Nephron progenitor cell (in vitro differentiated cells): ENCODE measurements at regions not wholly inside any gene's neighbourhood (a gene's known extent, or its start where the extent isn't known, plus 50 kb on each side); places are given as distances from the start of the nearest gene placed in this dataset.

ENCODE experiments used
- DNase-seq: peaks from one replicate; pipeline ENCODE4 v3.0.0; 2021
- H3K27ac Mint-ChIP-seq: 2 replicates; pipeline ENCODE4 v1.8.0; 2021; ENCODE audit warnings: mild to moderate bottlenecking, moderate library complexity, mixed read lengths
- H3K27me3 Mint-ChIP-seq: 2 replicates; pipeline ENCODE4 v1.8.0; 2021; ENCODE audit warnings: mild to moderate bottlenecking, low read depth, mixed read lengths; ENCODE audit not compliant: poor library complexity
- H3K36me3 Mint-ChIP-seq: 2 replicates; pipeline ENCODE4 v1.8.0; 2021; ENCODE audit warnings: low read depth, mixed read lengths
- H3K4me1 Mint-ChIP-seq: 2 replicates; pipeline ENCODE4 v1.8.0; 2021; ENCODE audit warnings: mixed read lengths
- H3K4me3 Mint-ChIP-seq: 2 replicates; pipeline ENCODE4 v1.8.0; 2021; ENCODE audit warnings: mild to moderate bottlenecking, moderate library complexity, mixed read lengths
- H3K9me3 Mint-ChIP-seq: 2 replicates; pipeline ENCODE4 v1.8.0; 2021; ENCODE audit warnings: mild to moderate bottlenecking, moderate library complexity, mixed read lengths
- TF ChIP-seq, protein P1 (sequence below): fragments of 200-600 bp; sonication (generic); IDR thresholded peaks from 2 replicates; pipeline ENCODE4 v1.5.0; 2021; ENCODE audit warnings: antibody characterized with exemption

DNA sequence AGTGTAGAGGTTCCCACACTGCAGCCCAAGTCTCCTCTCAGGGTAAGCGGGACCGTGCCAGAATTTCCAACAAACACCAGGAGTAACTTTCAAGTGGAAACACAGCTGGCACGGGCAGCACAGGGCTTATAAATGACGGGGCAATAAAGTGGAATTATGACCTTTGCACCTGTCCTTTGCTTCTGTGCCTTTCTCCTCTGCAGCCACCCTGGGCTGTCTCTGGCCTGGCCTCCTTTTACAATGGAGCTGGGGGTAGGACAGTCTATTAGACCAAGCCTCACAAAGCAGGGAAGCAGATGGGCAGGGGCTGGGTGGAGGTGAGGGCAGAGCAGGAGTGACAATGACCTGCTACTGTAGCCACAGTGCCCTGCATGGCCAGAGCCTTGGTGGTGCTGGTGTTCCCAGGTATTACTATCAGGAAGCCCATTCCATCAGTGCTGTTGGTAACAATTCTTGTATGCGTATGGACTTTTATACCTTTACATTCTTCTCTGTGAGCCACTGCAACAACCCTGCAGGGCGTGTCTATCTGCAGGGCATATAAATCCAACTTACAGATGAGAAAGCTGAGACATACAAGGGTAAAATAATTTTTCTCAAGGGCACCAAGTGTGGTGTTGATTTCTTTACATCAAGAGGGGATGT is 387.8 kb downstream of the CTTN start:
- Mint-ChIP-seq H3K4me3 (no peak overlapping the region), H3K9me3 (peaks cover 2% of the 10 kb centered on the region), H3K27ac (no peak overlapping the region), H3K36me3 (no peaks in the 10 kb centered on the region), H3K4me1 (peaks cover 7% of the 10 kb centered on the region), H3K27me3 (no peaks in the 10 kb centered on the region)
- TF ChIP-seq, protein P1, sequence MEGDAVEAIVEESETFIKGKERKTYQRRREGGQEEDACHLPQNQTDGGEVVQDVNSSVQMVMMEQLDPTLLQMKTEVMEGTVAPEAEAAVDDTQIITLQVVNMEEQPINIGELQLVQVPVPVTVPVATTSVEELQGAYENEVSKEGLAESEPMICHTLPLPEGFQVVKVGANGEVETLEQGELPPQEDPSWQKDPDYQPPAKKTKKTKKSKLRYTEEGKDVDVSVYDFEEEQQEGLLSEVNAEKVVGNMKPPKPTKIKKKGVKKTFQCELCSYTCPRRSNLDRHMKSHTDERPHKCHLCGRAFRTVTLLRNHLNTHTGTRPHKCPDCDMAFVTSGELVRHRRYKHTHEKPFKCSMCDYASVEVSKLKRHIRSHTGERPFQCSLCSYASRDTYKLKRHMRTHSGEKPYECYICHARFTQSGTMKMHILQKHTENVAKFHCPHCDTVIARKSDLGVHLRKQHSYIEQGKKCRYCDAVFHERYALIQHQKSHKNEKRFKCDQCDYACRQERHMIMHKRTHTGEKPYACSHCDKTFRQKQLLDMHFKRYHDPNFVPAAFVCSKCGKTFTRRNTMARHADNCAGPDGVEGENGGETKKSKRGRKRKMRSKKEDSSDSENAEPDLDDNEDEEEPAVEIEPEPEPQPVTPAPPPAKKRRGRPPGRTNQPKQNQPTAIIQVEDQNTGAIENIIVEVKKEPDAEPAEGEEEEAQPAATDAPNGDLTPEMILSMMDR = no peak
- no peak for DNase-seq

DNA sequence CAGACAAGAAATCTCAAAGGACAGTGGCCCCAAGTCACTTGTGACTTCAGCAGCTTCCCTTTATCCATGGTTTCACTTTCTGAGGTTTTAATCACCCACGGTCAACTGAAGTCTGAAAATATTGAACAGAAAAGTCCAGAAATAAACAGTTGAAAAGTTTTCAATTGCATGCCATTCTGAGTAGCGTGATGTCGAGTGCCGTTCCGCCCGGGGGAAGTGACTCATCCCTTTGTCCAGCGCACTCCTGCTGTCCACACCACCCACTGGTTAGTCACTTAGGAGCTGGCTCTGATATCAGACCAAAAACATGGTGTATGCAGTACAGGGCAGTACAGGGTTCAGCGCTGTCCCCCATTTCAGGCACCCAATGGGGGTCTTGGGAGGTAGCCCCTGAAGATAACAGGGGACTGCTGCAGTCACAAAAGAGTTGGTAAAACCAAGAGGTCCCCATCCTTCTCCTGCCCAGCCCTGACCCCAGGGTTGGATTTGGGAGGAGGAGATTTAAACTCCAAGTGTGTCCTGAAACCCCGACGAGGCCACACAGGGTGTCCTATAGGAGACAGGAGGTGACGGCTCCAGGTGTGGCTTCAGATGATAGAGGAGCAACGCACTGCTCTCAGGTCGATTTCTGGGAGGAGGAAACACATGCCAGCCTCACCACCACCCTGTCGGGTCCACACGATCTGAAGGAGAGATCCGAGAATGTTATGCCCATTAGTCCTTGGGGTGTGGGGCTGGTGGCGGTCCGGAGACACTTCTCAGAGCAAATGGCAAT is 390.1 kb downstream of the CTTN start:
- H3K4me1 Mint-ChIP-seq = peaks cover 1% of the 10 kb centered on the region
- H3K27me3 Mint-ChIP-seq = peaks cover 11% of the 10 kb centered on the region
- TF ChIP-seq, protein P1 = no peak
- peaks cover 3% of the 10 kb centered on the region for H3K36me3 Mint-ChIP-seq
- no peak for DNase-seq
- no peak overlapping the region for H3K4me3 Mint-ChIP-seq
- no peak overlapping the region for H3K27ac Mint-ChIP-seq
- peaks cover 25% of the 10 kb centered on the region for H3K9me3 Mint-ChIP-seq

GRCh38 chr11:70790671-70791300 is 392.5 kb downstream of the CTTN start:
- Mint-ChIP-seq H3K36me3 (peaks cover 6% of the 10 kb centered on the region), H3K27me3 (peaks cover 18% of the 10 kb centered on the region), H3K4me3 (no peak overlapping the region), H3K27ac (peak overlapping the region; percentile 83), H3K9me3 (peaks cover 47% of the 10 kb centered on the region), H3K4me1 (no peaks in the 10 kb centered on the region)
- TF ChIP-seq, protein P1 = no peak
- DNase-seq = no peak

- Mint-ChIP-seq H3K27me3 (peaks cover 24% of the 10 kb centered on the region), H3K4me3 (no peak overlapping the region), H3K27ac (no peak overlapping the region), H3K9me3 (peaks cover 49% of the 10 kb centered on the region), H3K36me3 (peaks cover 6% of the 10 kb centered on the region), H3K4me1 (no peaks in the 10 kb centered on the region)
- TF ChIP-seq, protein P1 = no peak
- DNase-seq = no peak
Observed at GRCh38 chr11:70796648-70797227, 398.4 kb downstream of the CTTN start.

DNA sequence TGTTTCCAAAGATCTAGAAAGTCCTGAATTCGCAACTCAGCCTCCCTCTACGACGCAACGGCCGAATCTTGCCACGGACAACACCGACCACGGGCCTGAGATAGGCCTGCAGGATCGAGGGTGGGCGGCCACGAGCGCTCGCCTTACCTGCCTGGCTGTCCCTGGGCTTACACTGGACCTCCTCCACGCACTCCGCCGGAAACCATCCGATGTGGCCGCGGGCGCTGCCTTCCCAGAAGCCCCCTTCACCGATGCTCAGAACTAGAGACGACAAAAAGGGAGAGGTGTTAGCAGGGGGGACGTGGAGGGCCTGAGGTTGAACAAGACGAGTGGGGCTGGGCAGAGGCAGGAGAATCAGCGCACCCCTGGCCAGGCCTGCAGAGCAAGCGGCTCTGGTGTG is 400.0 kb downstream of the CTTN start:
- H3K9me3 Mint-ChIP-seq = peaks cover 33% of the 10 kb centered on the region
- peaks cover 15% of the 10 kb centered on the region for H3K27me3 Mint-ChIP-seq
- TF ChIP-seq, protein P1 = no peak
- no peak for DNase-seq
- H3K4me3 Mint-ChIP-seq = no peak overlapping the region
- peaks cover 4% of the 10 kb centered on the region for H3K36me3 Mint-ChIP-seq
- H3K27ac Mint-ChIP-seq = no peak overlapping the region
- peaks cover under 1% of the 10 kb centered on the region for H3K4me1 Mint-ChIP-seq
